ENCODE measurements at regions not wholly inside any gene's neighbourhood (a gene's known extent, or its start where the extent isn't known, plus 50 kb on each side); places are given as distances from the start of the nearest gene placed in this dataset.
"Not testable (repeated sequence)": the region's sequence is repeated elsewhere in the genome, so short reads cannot be mapped to it uniquely, and the experiment has no call there.

DNA sequence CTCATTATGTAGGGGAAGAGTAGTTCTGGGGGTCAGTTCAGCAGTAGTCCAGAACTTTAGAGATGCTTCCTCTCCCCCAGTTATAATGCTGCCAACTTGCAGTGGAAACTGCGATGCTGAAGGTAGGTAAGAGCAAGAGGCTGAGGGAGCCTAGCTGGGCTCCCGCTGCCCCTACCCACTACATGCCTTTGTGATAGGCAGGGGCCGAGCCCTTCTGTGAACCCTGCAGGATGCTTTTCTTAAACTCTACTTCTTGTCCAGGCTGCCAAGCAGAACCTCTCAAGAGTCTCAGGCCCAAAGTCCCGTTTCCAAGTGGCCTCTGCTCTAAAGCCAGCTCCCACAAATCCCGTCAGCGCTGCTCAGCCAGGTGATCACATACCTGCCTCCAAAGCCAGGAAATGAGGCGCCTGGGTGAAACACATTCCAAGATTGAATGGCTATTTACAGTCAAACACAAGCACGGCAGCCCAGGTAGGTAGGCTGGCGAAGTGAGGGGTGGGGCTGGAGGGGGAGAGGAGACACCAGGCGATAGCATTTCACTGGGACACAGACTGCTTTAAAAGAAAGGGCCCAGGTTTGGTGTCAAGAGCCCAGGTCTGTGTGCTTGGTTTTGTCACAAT lies 150.7 kb downstream of the CD24 start:
- no peak for DNase-seq (ENCODE audit: low spot score)
- TF ChIP-seq, protein P1, sequence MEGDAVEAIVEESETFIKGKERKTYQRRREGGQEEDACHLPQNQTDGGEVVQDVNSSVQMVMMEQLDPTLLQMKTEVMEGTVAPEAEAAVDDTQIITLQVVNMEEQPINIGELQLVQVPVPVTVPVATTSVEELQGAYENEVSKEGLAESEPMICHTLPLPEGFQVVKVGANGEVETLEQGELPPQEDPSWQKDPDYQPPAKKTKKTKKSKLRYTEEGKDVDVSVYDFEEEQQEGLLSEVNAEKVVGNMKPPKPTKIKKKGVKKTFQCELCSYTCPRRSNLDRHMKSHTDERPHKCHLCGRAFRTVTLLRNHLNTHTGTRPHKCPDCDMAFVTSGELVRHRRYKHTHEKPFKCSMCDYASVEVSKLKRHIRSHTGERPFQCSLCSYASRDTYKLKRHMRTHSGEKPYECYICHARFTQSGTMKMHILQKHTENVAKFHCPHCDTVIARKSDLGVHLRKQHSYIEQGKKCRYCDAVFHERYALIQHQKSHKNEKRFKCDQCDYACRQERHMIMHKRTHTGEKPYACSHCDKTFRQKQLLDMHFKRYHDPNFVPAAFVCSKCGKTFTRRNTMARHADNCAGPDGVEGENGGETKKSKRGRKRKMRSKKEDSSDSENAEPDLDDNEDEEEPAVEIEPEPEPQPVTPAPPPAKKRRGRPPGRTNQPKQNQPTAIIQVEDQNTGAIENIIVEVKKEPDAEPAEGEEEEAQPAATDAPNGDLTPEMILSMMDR (IDR thresholded peaks at IDR 0.05; ENCODE audit: borderline replicate concordance, control extremely low read depth, extremely low read depth, insufficient read depth, missing control alignments) = no peak
- in situ Hi-C loops (cut with MboI; ENCODE audit: low sequenced_read_pairs, unreplicated experiment) = no loop called here

DNA sequence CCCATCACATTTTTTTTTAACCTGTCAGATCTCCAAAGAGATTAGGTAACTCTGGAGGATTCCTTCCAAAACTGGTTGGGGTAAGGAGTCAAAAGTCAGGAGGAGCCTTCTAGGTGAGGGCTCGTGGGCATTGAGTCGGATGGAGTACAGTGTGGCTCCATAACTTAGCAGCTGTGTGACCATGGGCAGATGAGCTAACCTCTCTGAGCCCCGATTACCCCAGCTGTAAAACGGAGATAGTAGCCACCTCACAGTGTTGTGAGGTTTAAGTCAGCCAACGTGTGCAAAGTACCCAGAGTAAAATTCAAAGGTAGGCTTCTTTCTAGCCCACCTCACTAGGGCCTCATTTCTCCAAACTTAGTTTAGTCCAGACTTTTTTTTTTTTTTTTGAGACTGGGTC lies 151.5 kb downstream of the CD24 start:
- in situ Hi-C loops (cut with MboI; ENCODE audit: low sequenced_read_pairs, unreplicated experiment) = no loop called here
- TF ChIP-seq, protein P1 (IDR thresholded peaks at IDR 0.05; ENCODE audit: borderline replicate concordance, control extremely low read depth, extremely low read depth, insufficient read depth, missing control alignments) = no peak
- DNase-seq (ENCODE audit: low spot score) = no peak

DNA sequence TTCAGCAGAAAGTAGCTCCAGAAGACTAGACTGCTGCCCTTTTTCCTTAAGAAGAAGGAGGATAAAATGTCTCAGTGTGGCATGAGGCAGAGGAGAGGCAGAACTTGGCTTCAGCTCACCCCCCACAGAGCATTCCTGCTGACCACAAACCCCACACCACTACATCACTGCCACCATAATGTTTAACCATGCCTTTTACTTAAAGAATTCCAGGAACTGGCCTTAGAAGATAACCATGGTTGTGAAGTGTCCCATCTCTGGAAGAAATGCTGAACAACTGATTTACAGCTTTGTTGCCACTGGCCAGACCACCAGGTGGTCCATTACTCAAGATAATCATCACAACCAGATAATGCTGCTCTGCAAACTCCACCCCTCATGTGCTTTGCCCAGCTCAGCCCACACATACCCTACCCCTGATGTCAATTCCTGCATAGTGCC lies 154.1 kb downstream of the CD24 start:
- in situ Hi-C loops (cut with MboI; ENCODE audit: low sequenced_read_pairs, unreplicated experiment) = no loop called here
- TF ChIP-seq, protein P1 (IDR thresholded peaks at IDR 0.05; ENCODE audit: borderline replicate concordance, control extremely low read depth, extremely low read depth, insufficient read depth, missing control alignments) = no peak
- no peak for DNase-seq (ENCODE audit: low spot score)

DNA sequence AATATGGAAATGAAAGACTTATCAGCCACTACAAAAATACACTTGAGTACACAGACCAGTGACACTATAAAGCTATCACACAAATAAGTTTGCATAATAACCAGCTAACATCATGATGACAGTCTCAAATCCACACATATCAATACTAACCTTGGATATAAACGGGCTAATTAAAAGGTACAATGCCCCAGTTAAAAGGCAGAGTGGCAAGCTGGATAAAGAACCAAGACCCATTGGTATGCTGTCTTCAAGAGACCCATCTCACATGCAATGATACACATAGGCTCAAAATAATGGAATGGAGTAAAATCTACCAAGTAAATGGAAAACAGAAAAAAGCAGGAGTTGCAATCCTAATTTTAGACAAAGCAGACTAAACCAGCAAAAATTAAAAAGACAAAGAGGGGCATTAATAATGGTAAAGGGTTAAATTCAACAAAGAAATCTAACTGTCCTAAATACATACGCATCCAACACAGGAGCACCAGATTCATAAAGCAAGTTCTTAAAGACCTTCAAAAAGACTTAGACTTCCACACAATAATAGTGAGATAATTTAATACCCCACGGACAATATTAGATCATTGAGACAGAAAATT lies 163.3 kb downstream of the CD24 start:
- DNase-seq (ENCODE audit: low spot score) = no peak
- TF ChIP-seq, protein P1 (IDR thresholded peaks at IDR 0.05; ENCODE audit: borderline replicate concordance, control extremely low read depth, extremely low read depth, insufficient read depth, missing control alignments) = no peak
- in situ Hi-C loops (cut with MboI; ENCODE audit: low sequenced_read_pairs, unreplicated experiment) = no loop called here

DNA sequence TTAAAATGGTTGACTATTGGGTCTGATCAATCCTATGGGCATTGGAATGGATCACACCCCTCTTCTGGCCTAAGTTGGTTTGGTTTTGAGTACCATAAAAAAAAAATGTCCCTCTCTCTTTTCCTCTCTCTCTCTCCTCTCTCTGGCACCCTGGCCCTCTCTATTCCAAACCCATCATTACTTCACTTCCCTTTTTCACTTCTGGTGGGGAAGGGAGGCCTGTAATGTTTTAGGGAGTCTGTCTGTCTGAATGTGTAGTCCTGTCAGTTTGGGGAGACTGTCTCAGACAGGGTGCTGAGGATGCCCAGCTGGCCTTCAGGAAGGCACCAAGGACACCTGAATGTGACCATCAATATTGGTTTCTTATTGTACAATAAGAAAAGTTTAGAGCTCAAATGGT lies 165.8 kb downstream of the CD24 start:
- DNase-seq (ENCODE audit: low spot score) = no peak
- TF ChIP-seq, protein P1 (IDR thresholded peaks at IDR 0.05; ENCODE audit: borderline replicate concordance, control extremely low read depth, extremely low read depth, insufficient read depth, missing control alignments) = no peak
- in situ Hi-C loops (cut with MboI; ENCODE audit: low sequenced_read_pairs, unreplicated experiment) = no loop called here

DNA sequence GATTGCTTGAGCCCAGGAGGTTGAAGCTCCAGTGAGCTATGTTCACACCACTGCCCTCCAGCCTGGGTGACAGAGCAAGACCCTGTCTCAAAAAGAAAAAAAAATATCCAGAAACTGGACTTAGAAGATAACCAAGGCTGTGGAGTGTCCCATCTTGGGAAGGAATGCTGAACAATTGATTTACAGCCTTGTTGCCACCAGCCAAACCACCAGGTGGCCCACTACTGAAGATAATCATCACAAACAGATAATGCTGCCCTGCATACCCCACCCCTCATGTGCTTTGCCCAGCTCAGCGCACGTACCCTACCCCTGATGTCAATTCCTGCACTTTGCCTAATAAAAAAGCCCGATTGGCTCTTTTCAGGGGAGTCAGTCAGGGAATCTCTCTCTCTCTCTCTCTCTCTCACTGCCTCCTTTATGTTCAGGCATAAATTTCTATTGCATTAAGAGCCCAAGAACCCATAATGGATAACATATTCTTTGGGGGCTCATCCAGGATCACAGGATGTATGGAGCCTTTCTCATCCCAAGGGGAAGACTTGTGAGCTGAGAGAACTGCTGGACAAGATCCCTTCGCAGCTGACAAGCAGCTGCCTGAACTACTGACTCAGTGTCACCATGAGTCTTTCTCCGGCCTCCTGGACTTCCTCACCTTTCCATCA lies 166.4 kb downstream of the CD24 start:
- TF ChIP-seq, protein P1 (IDR thresholded peaks at IDR 0.05; ENCODE audit: borderline replicate concordance, control extremely low read depth, extremely low read depth, insufficient read depth, missing control alignments) = no peak
- in situ Hi-C loops (cut with MboI; ENCODE audit: low sequenced_read_pairs, unreplicated experiment) = no loop called here
- no peak for DNase-seq (ENCODE audit: low spot score)

DNA sequence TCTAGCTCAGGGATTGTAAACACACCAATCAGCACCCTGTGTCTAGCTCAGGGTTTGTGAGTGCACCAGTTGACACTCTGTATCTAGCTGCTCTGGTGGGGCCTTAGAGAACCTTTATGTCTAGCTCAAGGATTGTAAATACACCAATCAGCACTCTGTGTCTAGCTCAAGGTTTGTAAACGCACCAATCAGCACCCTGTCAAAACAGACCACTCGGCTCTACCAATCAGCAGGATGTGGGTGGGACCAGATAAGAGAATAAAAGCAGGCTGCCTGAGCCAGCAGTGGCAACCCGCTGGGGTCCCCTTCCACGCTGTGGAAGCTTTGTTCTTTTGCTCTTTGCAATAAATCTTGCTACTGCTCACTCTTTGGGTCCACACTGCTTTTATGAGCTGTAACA lies 168.3 kb downstream of the CD24 start:
- in situ Hi-C loops (cut with MboI; ENCODE audit: low sequenced_read_pairs, unreplicated experiment); DNase-seq (ENCODE audit: low spot score): not testable (repeated sequence)
